Right lung (tissue), 2 donors: ENCODE measurements at regions not wholly inside any gene's neighbourhood (a gene's known extent, or its start where the extent isn't known, plus 50 kb on each side); places are given as distances from the start of the nearest gene placed in this dataset.
"Not testable (repeated sequence)": the region's sequence is repeated elsewhere in the genome, so short reads cannot be mapped to it uniquely, and the experiment has no call there.

Source experiments
- DNase-seq, 2 donors: peaks; one replicate each; pipeline ENCODE4 v3.0.0-alpha.2; 2013

- DNase-seq: not testable (repeated sequence)
These were observed 93.2 kb upstream of the RPH3AL start, which contains the start of gene RFLNB for GRCh38 chr17:445839-446238. Gene RFLNB (minus strand): TSS chr17:445939.

- no peak for DNase-seq
These were observed 92.4 kb upstream of the RPH3AL start for GRCh38 chr17:444879-445454.

- no peak for DNase-seq
These were observed 90.5 kb upstream of the RPH3AL start for GRCh38 chr17:443109-443508.

GRCh38 chr17:441155-441950, 88.7 kb upstream of the RPH3AL start:
- no peak for DNase-seq

- no peak for DNase-seq
These were observed 85.6 kb upstream of the RPH3AL start for GRCh38 chr17:438191-438590.

DNA sequence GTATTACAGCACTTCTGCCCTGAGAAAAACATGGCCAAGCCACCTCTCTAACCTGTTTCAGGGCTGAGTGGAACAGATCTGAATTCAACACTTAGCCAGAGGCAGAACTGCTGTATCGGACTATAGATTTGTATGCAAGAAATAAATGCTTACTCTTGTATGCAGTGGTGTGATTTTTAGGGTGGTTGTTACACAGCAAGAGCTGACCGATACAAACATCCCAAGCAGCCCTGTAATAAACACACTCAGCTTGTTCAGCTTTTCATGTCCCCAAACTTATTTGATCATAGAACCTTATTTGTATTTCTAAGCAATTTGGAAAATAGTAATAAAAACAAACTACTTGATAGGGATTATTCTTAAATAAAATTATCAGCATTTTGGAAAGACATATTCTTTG, 84.9 kb upstream of the RPH3AL start:
- DNase-seq: no peak

GRCh38 chr17:436571-436970, 84.0 kb upstream of the RPH3AL start:
- no peak for DNase-seq

DNA sequence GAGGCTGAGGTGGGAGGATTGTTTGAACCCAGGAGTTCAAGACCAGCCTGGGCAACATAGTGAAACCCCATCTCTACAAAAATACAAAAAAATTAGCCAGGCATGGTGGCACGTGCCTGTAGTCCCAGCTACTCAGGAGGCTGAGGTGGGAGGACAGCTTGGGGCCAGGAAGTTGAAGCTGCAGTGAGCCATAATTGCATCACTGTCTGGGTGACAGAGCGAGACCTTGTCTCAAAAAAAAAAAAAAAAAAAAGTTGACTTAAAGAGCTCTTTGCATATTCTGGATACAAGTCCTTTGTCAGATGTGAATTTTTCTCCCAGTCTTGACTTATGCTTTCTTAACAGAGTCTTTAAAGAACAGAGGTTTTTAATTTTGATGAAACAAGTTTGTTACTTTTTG, 79.9 kb upstream of the RPH3AL start:
- not testable (repeated sequence) for DNase-seq

DNA sequence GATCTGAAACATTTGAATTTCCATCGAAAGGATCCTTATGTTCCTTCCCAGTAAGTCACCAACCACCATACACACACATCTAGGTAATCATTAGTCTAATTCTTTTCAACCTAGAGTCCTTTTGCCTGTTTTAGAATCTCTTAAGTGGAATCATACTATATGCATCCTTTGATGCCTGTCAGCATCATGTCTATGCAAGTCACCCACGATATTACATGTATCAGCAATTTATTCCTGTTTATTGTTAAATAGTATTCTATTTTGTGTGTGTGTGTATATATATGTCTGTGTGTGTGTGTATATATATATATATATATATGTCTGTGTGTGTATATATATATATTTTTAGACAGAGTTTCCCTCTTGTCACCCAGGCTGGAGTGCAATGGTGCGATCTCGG, 78.9 kb upstream of the RPH3AL start:
- DNase-seq: no peak

DNA sequence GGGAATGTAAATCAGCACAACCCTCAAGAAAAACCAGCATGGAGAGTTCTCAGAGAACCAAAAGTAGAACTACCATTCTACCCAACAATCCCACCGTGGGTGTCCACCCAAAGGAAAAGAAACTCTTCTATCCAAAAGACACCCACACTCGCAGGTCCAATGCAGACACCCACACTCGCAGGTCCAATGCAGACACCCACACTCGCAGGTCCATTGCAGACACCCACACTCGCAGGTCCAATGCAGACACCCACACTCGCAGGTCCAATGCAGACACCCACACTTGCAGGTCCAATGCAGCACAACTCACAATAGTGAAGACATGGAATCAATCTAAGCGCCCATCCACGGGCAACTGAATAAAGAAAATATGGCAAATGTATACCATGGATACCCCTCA, 77.0 kb upstream of the RPH3AL start:
- DNase-seq: no peak

- DNase-seq: no peak
These were observed 75.8 kb upstream of the RPH3AL start for GRCh38 chr17:428414-428813.

DNA sequence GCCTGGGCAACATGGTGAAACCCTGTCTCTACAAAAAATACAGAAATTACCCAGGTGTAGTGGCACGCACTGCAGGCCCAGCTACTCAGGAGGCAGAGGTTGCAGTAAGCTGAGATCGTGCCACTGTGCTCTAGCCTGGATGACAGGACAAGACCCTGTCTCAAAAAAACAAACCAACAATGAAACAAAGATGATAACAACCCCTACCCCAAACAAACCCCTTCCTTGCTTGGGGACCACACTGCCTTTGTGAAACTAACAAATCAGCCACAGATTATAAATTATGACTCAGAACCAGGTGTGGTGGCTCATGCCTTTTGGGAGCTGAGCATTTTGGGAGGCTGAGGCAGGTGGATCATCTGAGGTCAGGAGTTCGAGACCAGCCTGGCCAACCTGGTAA, 75.3 kb upstream of the RPH3AL start:
- DNase-seq: no peak

- no peak for DNase-seq
These were observed 74.7 kb upstream of the RPH3AL start for GRCh38 chr17:427327-427726.

DNA sequence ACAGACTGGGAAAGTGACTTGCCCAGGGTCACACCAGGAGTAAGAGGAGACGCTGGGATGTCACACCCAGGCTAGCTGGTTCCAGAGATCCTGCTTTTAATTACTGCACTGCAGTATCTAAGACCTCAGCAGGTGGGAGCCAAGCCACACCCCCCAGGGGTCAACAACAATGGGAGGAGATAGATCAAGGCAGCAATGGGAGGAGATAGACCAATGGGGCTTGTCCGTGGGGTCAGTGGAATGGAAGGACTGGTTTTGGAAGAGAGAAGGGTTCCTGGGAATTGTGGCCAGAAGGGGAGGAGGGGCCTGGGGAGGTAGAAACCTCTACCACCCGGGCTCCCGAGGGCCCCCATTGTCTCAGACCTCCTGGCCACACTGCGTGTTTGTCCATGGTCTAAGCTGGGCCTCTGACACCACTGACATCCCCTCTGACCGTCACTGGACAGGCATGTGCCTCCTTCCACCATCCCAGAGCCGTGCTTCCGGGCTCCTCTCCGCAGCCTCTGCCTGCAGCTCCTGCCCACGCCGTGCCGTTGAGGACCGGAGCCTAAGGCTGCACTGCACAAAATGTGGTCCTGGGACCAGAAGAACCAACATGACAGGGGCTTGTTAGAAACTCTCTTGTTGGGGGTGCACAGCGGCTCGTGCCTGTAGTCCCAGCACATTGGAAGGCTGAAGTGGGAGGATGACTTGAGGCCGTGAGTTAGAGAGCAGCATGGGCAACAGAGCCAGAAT, 69.8 kb upstream of the RPH3AL start:
- no peak for DNase-seq

DNA sequence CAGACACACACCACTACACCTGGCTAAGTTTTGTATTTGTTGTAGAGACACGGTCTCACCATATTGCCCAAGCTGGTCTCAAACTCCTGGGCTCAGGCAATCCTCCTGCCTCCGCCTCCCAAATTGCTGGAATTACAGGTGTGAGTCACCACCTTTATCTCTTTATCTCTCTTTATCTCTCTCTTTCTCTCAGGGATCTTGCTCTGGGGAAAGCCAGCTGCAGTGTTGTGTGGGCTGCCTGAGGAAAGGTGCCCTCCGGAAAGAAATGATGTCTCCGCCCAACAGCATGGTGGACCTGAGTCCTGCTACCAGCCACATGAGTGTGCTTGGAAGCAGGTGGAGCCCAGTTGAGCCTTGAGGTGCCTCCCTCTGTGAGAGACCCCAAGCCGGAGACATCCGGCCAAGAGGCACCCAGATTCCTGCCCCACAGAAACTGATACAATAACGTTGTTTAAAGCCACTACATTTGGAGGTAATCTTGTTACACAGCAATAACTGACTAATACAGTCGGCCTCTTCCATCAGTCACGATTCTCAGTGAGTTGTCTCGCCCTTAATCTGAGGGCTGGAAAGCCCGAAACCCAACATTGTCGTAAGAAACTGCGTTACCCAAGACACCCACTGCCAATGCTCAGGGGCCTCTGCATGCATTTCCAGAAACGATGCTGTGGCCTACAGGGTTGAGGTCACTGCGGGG, 68.0 kb upstream of the RPH3AL start:
- DNase-seq: no peak

DNA sequence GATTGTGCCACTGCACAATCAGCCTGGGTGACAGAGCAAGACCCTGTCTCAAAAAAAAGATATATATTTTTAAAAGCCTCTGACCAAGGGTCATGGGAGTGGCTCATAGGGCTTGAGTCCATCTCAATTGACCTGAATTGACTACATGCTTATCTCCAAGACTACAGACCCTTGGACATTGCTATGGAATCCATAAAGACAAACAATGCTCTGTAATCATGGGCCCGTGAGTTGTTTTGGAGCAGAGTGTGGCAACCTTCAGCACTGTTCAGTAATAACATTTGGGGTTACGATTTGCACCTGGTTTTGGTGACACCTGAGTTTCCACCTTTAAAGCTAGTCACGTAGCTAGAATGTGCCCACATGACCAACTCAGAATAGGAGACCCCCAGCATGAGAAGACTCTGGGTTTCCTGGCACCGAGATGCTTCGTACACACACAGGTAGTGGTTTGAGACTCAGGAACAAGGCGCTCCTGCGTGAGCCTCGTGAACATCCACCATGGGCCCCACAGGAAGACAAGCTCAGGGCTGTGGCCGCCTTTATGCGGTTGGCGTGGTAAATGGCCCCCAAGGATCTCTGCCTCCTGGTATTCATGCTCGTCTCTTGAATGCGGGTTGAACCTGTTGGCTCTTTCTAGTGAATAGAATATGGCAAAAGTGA, 66.6 kb upstream of the RPH3AL start:
- DNase-seq: no peak

DNA sequence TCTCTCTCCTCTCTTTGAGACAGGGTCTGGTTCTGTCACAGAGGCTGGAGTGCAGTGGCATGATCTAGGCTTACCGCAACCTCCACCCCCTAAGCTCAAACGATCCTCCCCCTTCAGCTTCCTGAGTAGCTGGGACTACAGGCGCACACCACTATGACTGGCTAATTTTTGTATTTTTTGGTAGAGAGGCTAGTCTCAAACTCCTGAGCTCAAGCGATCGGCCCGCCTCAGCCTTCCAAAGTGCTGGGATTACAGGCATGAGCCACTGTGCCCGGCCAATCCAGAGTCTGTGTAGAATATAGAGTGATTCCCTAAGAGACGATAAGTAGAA, 65.8 kb upstream of the RPH3AL start:
- DNase-seq: no peak

- DNase-seq: no peak
These were observed 65.2 kb upstream of the RPH3AL start for GRCh38 chr17:417691-418420.

DNA sequence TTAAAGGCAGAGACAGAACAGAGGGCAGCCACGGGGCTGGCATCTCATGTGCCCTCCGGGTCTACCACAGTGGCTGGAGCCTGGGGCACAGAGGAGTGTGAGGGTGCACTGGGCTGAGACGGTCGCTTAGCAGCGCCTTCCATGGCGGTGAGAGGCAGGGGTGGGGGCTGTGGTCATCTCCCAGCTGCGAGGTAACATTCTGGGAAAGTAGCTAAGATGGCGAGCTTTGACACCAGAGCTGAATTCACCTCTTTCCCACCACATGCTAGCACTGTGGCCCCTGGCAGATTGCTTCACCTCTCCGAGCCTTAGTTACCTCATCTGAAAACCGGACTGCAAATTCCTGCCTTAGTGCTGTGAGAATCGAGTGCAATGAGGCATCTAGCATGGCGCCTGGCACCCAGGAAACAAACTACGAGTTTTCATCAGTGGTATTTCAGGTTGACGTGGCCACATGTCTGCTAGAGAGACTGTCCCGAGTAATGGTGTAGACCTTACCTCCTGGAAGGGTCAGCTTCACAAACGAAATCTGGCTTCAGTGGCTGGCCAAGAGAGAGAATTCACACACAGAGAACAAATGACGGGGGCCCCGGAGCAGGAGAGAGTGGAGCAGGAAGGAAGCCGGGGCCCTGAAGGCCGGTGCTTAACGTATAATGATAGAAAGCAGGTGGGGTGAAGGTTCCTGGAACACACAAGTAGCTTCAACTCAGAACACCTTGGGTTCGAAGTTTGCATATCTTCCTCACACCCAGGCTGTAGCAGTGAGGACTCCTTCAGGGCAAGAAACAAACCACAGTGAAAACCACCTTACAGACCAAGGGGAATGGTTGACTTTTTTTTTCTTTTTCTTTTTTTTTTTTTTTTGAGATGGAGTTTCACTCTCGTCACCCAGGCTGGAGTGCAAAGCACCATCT, 63.9 kb upstream of the RPH3AL start:
- no peak for DNase-seq

DNA sequence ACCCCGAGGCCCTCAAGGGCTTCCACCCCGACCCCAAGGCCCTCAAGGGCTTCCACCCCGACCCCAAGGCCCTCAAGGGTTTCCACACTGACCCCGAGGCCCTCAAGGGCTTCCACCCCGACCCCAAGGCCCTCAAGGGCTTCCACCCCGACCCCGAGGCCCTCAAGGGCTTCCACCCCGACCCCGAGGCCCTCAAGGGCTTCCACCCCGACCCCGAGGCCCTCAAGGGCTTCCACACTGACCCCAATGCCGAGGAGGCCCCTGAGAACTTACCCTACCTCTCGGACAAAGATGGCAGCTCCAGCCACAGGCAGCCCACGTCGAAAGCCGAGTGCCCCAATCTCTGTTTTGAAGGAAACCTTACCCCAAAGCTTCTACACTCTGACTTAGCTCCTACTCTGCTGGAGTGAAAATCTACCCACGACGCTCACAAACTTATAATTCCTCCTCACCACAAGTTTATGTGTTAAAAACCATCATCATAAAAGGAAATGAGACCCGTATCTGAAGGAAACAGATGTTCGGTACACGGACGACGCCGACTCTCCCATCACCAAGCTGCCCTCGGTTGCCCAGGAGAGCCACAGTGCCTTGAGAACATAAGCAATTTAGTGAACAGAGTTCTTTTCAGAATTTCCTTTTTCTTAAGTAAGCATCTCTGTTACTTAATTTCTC, 61.2 kb upstream of the RPH3AL start:
- DNase-seq: no peak
